Endothelial cell of umbilical vein (primary cell): ENCODE measurements at regions not wholly inside any gene's neighbourhood (a gene's known extent, or its start where the extent isn't known, plus 50 kb on each side); places are given as distances from the start of the nearest gene placed in this dataset.

Experiments
- BruUV-seq: library from RNA; stranded (reverse); fragments of 400-500 nt; replicated peaks from 2 replicates; lab custom pipeline; 2021; lab: Mats Ljungman, UMichigan
- CTCF ChIA-PET: fragments of 300-600, 350-600 bp; sonication (Branson Sonifier 250); formaldehyde crosslinking; loops from one replicate; lab custom pipeline; 2021; ENCODE audit warnings: antibody characterized with exemption, inconsistent platforms; lab: Charles Lee
- POLR2A ChIA-PET: fragments of 300-600, 350-600 bp; sonication (Branson Sonifier 250); formaldehyde crosslinking; loops from one replicate; lab custom pipeline; 2021; ENCODE audit warnings: antibody characterized with exemption, inconsistent platforms; lab: Charles Lee
- DNase-seq: peaks from one replicate; pipeline ENCODE4 v3.0.0-alpha.2; 2011; ENCODE audit warnings: low read depth, low spot score
- FAIRE-seq: peaks from 2 replicates; lab custom pipeline; 2011; peaks lifted over from hg19 to GRCh38; lab: Jason Lieb, UNC
- H2AFZ ChIP-seq: 2 replicates; pipeline ENCODE4 v1.6.0; 2012; ENCODE audit warnings: low read depth, low read length, control low read depth, inconsistent platforms
- H3K27ac ChIP-seq: 2 replicates; pipeline ENCODE4 v1.5.1; 2011; ENCODE audit warnings: low read depth, mild to moderate bottlenecking, control low read depth, low read length, moderate library complexity; ENCODE audit not compliant: insufficient read depth
- H3K27me3 ChIP-seq, 2 experiments: 2 replicates each; pipeline versions ENCODE4 v1.6.0 to v1.6.1; 2011; ENCODE audit warnings: low read length in 2 of 2, mixed read lengths in 1 of 2; ENCODE audit not compliant: control insufficient read depth in 2 of 2, insufficient read depth in 2 of 2
- H3K36me3 ChIP-seq, 2 experiments: 2 replicates in 1 of 2; 3 replicates in 1 of 2; pipeline ENCODE4 v1.5.1; 2011; ENCODE audit warnings: low read length in 2 of 2, mild to moderate bottlenecking in 1 of 2, moderate library complexity in 1 of 2; ENCODE audit not compliant: control insufficient read depth in 2 of 2, insufficient read depth in 2 of 2; ENCODE audit errors: extremely low read depth in 1 of 2
- H3K4me1 ChIP-seq: 3 replicates; pipeline ENCODE4 v1.5.1; 2011; ENCODE audit warnings: mild to moderate bottlenecking, low read length; ENCODE audit not compliant: control insufficient read depth, insufficient read depth; ENCODE audit errors: extremely low read depth
- H3K4me2 ChIP-seq: 2 replicates; pipeline ENCODE4 v1.6.1; 2011; ENCODE audit warnings: low read length, control low read depth, mixed read lengths; ENCODE audit not compliant: insufficient read depth
- H3K4me3 ChIP-seq, 3 experiments: fragments of 200-600 bp in 1 of 3; sonication (generic), shearing (Covaris generic) in 1 of 3; replicated peaks in 1 of 3; 2 replicates each; pipeline ENCODE4 v1.5.1; 2011 to 2016; ENCODE audit warnings: control low read depth in 3 of 3, low read length in 3 of 3, mild to moderate bottlenecking in 2 of 3, inconsistent platforms in 1 of 3, low read depth in 1 of 3, moderate library complexity in 1 of 3; ENCODE audit not compliant: insufficient read depth in 1 of 3
- H3K79me2 ChIP-seq: 2 replicates; pipeline ENCODE4 v1.6.0; 2012; ENCODE audit warnings: low read length, inconsistent platforms; ENCODE audit not compliant: control insufficient read depth, insufficient read depth
- H3K9ac ChIP-seq: replicated peaks from 2 replicates; pipeline ENCODE3; 2011; ENCODE audit warnings: low read length, control low read depth; ENCODE audit not compliant: insufficient read depth; ENCODE audit errors: extremely low read depth
- H3K9me1 ChIP-seq: replicated peaks from 3 replicates; pipeline ENCODE4 v1.6.0; 2011; ENCODE audit warnings: mild to moderate bottlenecking, low read length; ENCODE audit not compliant: control insufficient read depth, insufficient read depth; ENCODE audit errors: extremely low read depth
- H3K9me3 ChIP-seq: replicated peaks from 2 replicates; pipeline ENCODE4 v1.5.1; 2012; ENCODE audit warnings: low read length, inconsistent platforms; ENCODE audit not compliant: control insufficient read depth, insufficient read depth
- H4K20me1 ChIP-seq: replicated peaks from 2 replicates; pipeline ENCODE3; 2011; ENCODE audit warnings: mild to moderate bottlenecking, low read length; ENCODE audit not compliant: control insufficient read depth, insufficient read depth; ENCODE audit errors: extremely low read depth
- CTCF ChIP-seq, 2 donors: IDR thresholded peaks; 1 replicate in 1 of 2; 2 replicates in 1 of 2; pipeline ENCODE4 v1.5.1; 2011; ENCODE audit warnings: low read length in 2 of 2, mild to moderate bottlenecking in 2 of 2, moderate library complexity in 2 of 2, control low read depth in 1 of 2, inconsistent platforms in 1 of 2, low read depth in 1 of 2; ENCODE audit not compliant: insufficient read depth in 1 of 2; ENCODE audit errors: extremely low read depth in 1 of 2
- EZH2 ChIP-seq: IDR thresholded peaks from 2 replicates; pipeline ENCODE4 v1.6.1; 2012; ENCODE audit warnings: borderline replicate concordance, low read depth, mild to moderate bottlenecking, moderate library complexity, low read length, inconsistent platforms; ENCODE audit not compliant: severe bottlenecking
- FOS ChIP-seq: IDR thresholded peaks from 2 replicates; pipeline ENCODE4 v1.6.1; 2011; ENCODE audit warnings: mild to moderate bottlenecking, low read length, moderate library complexity, borderline replicate concordance; ENCODE audit not compliant: insufficient read depth
- GATA2 ChIP-seq: IDR thresholded peaks from 2 replicates; pipeline ENCODE4 v1.7.0; 2011; ENCODE audit warnings: low read depth, mild to moderate bottlenecking, moderate library complexity, mixed read lengths, low read length; ENCODE audit not compliant: insufficient read length, insufficient read depth
- JUN ChIP-seq: IDR thresholded peaks from 2 replicates; pipeline ENCODE4 v1.6.1; 2011; ENCODE audit warnings: borderline replicate concordance, low read depth; ENCODE audit not compliant: insufficient read length, insufficient read depth
- MAX ChIP-seq: IDR thresholded peaks from 2 replicates; pipeline ENCODE4 v1.6.1; 2011; ENCODE audit not compliant: insufficient read depth, insufficient read length
- MYC ChIP-seq: IDR thresholded peaks from one replicate; pipeline ENCODE4 v1.6.1; 2011; ENCODE audit warnings: mild to moderate bottlenecking, low read depth, low read length
- POLR2A ChIP-seq: IDR thresholded peaks from 2 replicates; pipeline ENCODE4 v1.6.1; 2012; ENCODE audit warnings: low read depth, mild to moderate bottlenecking, control low read depth, low read length
- POLR2AphosphoS5 ChIP-seq: IDR thresholded peaks from 2 replicates; pipeline ENCODE4 v1.6.1; 2012; ENCODE audit warnings: low read depth, mild to moderate bottlenecking, control low read depth, low read length, moderate library complexity; ENCODE audit not compliant: insufficient read depth
- dilution Hi-C: fragments of 300-500 bp; cut with MboI; formaldehyde crosslinking; loops from one replicate; pipeline ENCODE4 v1.15.0; 2019; ENCODE audit warnings: low sequenced_read_pairs; ENCODE audit not compliant: extremely low pct_ligation_motif_present
- intact Hi-C: fragments of 100-400 bp; cut with micrococcal nuclease; formaldehyde crosslinking; loops from one replicate; pipeline ENCODE4 v1.10.0; 2022

GRCh38 chr4:149964001-149964796 lies 114.0 kb upstream of the DCLK2 start:
- FAIRE-seq (no peak), DNase-seq (no peak)
- no peaks in the 10 kb centered on the region for H4K20me1 ChIP-seq
- H3K36me3 ChIP-seq, result no peaks in the 10 kb centered on the region
- H2AFZ ChIP-seq, result no peak overlapping the region
- H3K79me2 ChIP-seq, result no peaks in the 10 kb centered on the region
- POLR2A ChIA-PET, result no interaction called here
- dilution Hi-C loops, result no loop called here
- H3K27me3 ChIP-seq, result peaks cover 0 to 5% of the 10 kb centered on the region in 2 experiments
- TF ChIP-seq FOS, result no peak
- no peak for TF ChIP-seq MAX
- no peak for TF ChIP-seq JUN
- TF ChIP-seq CTCF (IDR thresholded peaks at IDR 0.05; ENCODE audit: extremely low read depth in 1 of 2, insufficient read depth in 1 of 2, low read depth in 1 of 2, low read length in 2 of 2), result no peak
- TF ChIP-seq POLR2AphosphoS5, result no peak
- TF ChIP-seq EZH2, result no peak
- no peak for TF ChIP-seq POLR2A
- no peak for TF ChIP-seq GATA2
- TF ChIP-seq MYC, result no peak
- no peak overlapping the region for H3K4me3 ChIP-seq
- H3K9ac ChIP-seq, result no peak overlapping the region
- H3K4me2 ChIP-seq, result no peak overlapping the region
- CTCF ChIA-PET, result no interaction called here
- intact Hi-C loops, result no loop called here
- no peaks in the 10 kb centered on the region for H3K9me1 ChIP-seq
- no peak overlapping the region for H3K27ac ChIP-seq
- no peaks in the 10 kb centered on the region for H3K9me3 ChIP-seq
- H3K4me1 ChIP-seq, result no peaks in the 10 kb centered on the region
- BruUV-seq, result no TSS peak
